ENCODE measurements at regions not wholly inside any gene's neighbourhood (a gene's known extent, or its start where the extent isn't known, plus 50 kb on each side); places are given as distances from the start of the nearest gene placed in this dataset.
"Not testable (repeated sequence)": the region's sequence is repeated elsewhere in the genome, so short reads cannot be mapped to it uniquely, and the experiment has no call there.

DNA sequence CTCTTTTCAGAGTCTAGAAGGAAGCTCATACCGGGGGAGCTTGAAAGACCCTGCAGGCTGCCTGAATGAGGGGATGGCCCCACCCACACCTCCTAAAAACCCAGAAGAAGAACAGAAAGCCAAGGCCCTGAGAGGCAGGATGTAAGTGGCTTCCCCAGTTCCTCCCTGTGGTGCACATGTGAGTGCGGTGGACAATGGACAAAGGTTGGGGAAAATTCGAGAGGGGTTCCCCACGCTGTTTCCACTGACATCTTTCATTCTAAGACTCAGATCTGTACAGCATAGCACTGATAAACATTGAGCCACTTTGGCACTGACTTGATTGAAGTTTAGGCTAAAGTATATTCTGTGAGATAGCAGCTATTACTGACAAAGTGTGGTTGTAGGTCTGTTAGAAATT lies 79.5 kb upstream of the UMPS start:
- DNase-seq: no peak

DNA sequence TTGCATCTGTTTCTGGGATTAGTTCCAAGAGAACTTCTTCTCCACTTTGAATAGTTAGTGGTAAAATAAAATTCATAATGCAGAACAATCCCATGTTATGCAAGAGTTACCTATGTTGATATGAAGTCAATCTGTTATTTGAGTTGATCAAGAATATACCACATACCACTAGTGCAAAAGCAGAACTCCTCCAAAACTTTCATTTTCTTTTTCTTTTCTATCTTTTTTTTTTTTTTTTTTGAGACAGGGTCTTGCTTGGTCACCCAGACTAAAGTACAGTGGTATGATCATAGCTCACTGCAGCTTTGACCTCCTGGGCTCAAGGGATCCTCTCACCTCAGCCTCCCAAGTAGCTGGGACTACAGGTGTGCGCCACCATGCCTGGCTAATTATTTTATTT lies 78.8 kb upstream of the UMPS start:
- DNase-seq: not testable (repeated sequence)

DNA sequence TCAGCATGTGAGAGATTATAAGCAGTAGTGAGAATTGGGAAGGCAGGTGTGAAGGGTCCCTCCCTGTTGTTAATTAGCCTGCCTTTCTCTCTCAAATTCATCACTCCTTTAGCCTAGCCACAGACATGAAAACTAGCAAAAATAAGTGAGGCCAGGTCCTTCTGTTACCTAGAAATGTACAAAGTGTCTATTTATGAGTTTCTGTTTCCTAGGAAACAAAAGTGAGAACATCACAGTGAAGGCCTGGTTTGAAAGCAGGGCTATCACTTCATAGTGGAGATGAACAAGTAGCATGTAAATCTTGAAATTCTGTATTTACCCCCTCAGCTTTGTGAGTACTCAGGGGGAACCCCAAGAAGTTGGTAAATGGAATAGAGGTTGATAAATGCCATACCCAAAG lies 78.2 kb upstream of the UMPS start:
- no peak for DNase-seq

DNA sequence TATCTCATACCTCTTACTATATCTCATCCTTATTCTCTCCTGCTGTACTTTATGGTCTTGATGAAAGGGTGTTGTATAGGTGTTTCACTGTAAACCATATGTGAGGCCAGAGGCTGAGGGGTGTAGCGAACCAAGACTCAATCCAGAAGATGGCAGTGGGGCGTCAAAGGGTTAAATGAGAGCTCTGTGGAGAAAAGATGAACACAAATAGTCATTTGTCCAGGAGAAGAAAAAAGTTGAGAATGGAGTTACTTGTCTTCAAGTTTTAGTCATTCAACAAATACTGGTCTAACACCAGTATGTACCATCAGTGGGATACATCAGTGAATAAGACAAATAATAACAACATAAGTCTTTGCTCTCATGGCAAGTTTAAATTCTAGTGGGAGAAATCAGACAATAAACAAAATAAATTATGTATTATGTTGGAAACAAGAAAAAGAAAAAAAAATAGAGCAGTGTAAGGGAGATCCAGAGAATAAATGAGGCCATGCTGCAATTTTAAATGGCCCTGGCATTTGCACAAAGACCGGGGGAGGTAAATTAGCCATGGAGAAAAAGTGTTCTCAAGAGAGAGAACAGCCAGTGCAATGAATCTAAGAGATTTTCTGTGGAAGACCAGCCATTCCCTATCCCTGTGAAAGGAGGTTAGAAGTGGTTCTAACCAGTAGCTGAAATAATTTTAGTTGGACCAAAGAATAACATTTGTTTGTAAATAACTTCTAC lies 77.0 kb upstream of the UMPS start:
- DNase-seq: no peak

DNA sequence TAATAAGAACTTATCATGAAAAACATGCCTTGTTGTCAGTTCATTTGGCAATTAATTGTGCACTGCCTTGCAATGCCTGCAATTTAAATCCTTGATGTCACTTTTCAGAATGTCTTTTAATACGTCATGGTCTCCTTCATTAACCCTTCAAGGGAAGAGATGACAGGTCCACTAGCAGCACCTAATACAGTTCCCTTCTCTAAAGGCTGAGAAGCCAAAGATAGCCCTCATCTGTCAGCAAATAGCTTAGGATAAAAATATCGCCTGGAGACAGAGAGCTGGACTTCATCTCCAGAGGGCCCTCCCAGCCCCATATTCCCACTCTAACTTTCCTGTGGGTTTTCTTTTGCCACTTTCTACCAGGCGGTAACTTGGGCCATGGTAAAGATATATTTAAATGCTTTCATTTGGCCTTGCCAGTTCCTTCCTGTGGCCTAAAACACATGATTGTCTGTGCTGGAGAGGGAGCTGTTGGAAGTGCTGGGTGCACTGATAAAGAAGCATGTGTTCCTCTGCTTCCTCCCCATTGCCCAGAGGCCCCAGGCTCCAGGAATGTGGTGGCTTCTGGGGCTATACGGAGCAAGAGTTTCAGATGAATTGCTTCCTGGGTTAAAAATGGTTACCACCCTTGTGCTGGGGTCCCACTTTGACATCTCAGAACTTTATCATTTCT lies 76.3 kb upstream of the UMPS start:
- no peak for DNase-seq

DNA sequence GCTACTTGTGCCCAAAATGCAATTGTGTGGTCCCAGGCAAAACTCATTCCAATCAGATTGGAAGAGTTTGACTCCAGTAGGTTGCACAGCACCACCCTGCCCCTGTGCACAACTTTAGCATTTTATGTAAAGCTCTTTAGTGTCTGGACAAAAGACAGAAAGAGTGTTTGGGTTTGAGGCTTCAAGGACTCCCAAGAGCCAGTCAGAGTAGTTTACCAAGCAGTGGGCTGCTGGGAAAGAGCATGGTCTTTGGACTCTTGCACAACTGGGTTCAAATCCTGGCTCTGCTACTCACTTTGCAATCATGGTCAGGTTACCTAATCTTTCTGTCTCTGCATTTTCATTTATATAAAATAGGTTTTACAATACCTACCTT lies 75.8 kb upstream of the UMPS start:
- no peak for DNase-seq

DNA sequence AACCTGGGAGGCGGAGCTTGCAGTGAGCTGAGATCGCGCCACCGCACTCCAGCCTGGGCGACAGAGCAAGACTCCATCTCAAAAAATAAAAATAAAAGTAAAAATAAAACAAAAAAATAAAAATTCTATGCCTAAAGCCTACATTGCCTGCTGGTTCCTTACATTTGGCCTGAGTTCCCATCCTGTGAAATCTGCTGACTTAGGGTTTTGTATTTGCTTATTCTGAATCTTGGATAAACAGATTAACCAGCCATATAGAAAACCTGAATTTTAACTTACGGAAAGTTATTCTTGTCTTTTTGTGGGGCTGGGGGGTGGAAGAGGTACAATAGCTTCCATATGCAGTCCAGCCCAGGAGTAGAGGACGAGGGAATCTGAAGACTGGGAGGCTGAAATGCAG lies 73.7 kb upstream of the UMPS start:
- DNase-seq: no peak

DNA sequence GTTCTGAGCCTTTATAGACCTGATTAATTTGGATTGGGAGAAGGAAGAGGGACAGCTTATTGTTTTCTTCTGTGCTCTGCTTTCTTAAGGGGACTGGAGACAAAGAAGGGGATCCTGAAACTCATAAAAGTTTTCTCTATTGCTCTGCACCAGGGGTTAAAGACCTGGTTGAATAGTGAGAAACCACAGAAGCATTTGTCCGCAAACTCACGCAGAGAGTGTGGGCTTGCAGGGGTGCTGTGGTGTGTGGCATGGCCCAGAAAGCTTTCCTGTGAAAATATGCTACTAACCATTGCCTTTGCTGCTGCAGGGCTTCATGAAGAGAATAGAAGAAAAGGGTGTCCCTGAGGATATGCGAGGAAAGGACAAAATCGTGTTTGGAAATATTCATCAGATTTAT lies 73.1 kb upstream of the UMPS start:
- DNase-seq: no peak

DNA sequence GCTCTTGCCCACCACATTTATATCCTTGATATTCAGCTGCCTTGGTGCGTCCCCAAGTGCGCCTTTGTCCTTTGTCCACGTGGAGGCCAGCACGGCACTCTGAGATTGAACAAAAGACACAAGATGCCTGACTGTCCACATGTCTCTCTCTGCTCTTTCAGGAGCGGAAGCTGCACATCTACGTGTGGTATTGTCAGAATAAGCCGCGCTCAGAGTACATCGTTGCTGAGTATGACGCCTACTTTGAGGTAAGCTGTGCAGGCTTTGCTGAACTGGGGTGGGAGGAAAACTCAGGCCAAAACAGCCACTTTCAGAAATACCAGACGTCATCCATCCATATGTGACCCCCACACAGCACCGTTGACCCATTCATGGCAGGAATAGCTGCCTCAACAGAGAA lies 72.0 kb upstream of the UMPS start:
- DNase-seq: no peak

DNA sequence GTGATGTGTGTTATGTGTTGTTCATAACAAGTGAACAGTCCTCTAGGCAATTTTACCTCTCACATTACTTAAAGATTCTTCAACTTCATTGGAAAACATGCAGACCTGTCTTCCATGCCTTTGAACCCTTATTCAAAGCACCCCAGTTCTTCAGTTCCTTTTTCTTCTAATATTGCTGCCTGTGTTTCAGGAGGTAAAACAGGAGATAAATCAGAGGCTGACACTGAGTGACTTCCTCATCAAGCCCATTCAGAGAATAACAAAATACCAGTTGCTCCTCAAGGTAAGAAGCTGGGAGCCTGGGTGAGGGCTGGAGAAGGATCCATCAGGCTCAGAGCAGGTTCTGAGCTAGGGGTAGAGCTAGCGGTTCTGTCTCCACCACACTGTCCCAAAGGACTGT lies 71.1 kb upstream of the UMPS start:
- DNase-seq: no peak

DNA sequence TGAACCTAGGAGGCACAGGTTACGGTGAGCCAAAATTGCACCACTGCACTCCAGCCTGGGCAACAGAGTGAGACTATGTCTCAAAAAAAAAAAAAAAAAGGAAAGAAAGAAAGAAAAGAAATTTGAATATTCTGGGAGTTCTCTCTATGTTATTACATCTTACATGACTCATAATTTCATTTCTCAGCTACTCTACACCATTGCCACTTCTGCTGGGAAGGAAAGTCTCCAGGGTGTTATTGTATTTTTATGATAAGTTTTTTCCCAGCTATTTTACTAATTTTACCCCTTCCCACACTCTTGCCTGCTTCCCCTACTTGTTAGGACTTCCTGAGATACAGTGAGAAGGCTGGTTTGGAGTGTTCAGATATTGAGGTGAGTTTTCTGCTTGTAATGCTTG lies 69.7 kb upstream of the UMPS start:
- no peak for DNase-seq

DNA sequence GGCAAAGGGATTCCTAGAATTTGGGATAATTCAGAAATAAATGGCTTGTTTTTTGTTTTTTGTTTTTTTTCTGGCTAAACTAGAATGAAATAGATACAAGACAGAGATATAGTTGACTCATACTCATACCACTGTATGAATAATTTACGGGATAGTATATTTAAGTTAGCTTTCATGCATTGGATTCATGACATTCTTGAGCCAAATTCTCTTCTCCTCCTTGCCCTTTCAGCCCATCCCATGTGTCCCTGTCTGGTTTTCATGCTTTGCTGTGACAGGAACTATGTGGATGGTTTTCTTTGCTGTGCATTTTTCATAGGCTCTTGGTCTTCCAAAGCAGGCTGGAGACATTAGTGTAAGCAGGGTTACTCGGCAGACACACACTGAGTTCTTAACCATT lies 66.6 kb upstream of the UMPS start:
- no peak for DNase-seq

DNA sequence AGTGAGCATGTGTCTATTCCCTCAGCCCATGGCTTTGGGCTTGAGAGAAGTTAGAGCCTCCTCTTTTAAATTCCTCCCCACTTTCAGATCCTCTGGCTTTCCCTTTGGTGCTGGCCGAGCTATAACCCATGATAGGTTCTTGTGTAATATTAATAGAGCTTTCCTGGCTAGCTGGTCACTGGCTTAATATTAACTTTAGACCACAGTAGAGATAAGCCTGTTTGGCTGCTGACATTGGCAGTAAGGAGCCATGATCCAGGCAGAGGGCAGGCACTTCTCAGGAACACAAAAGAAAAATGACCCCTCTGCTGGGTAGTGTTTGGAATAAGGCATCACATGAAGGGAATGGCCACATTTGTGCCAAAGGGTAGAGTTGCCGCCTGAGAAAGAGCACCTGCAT lies 65.4 kb upstream of the UMPS start:
- no peak for DNase-seq

DNA sequence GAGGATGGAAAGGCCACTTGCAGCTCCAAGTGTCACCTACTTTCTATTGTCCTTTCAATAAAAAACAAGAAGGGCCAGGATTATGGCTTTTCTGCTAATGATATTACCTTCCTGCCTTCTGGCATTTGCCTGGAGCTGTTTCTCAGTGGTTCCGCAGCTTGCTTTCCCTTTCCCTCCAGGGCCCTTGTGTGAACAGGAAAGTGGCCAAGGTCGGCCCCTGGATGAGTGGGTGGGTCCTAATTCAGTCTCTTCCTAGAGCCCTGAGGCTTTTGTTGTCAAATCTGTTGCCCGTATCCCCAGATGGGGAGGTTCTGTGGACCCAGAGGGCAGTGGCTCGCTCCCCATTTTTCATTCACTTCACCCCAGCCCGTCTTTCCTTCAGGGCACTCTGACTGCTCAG lies 64.2 kb upstream of the UMPS start:
- DNase-seq: no peak

DNA sequence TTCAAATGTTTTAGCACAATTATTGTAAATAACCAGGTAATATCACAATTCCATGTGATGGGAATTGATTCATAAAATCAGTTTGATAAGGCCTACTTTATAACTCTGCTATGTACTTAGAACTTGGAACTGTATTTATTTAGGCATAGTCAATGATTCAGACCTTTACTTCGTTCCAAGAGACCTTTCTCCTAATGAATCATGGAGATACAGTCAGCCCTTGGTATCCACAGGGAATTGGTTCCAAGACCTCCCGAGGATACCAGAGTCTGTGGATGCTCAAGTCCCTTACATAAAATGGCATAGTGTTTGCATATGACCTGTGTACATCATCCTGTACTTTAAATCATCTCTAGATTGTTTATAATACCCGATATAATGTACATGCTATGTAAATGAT lies 60.8 kb upstream of the UMPS start:
- DNase-seq: no peak

DNA sequence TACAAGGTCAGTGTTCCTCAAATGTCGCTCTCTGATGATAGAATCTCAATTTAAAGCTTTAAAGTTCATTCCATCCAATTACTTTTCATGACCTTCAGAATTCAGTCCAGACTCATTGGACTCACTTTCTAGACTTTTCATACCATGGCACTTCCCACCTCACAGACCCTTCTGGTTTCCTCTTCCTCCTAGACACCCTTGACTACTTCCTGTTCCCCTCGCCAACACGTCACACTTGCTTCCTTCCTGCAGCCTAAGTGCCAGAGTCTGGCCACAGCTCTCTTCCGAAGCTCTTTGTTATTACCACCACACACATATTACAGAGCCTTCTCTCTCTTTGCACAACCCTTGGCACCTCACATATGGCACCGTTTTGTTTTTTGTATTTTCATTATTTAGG lies 59.1 kb upstream of the UMPS start:
- no peak for DNase-seq

DNA sequence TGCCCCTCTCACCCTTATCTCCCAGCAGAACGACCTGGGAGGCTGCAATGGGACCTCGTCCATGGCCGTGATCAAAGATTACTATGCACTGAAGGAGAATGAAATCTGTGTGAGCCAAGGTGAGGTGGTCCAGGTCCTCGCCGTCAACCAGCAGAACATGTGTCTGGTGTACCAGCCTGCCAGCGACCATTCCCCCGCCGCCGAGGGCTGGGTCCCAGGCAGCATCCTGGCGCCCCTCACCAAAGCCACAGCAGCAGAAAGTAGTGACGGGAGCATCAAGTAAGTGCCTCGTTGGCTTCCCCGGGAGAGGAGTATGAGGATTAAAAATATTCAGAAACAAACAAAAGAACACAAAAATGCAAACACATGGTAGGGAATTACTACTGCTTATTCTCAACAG lies 55.9 kb upstream of the UMPS start:
- no peak for DNase-seq

DNA sequence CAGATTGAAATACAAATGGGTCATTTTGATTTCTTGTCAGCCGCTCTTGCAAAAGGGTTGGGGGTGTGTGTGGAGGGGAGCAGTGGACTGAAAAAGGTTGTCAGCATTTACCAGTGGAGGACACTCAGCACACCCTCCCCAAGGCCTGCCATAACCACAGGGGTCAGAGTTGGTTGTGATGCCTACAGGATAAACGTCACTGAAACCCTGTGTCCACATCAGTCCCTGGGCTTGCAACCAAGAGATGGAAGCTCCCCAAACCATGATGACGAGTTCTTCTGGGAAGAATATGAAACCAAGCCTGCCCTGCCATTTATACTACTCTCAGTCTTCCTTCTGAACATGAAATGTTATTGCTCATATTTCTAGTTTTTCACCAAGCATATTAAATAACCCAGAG lies 54.0 kb upstream of the UMPS start:
- no peak for DNase-seq

DNA sequence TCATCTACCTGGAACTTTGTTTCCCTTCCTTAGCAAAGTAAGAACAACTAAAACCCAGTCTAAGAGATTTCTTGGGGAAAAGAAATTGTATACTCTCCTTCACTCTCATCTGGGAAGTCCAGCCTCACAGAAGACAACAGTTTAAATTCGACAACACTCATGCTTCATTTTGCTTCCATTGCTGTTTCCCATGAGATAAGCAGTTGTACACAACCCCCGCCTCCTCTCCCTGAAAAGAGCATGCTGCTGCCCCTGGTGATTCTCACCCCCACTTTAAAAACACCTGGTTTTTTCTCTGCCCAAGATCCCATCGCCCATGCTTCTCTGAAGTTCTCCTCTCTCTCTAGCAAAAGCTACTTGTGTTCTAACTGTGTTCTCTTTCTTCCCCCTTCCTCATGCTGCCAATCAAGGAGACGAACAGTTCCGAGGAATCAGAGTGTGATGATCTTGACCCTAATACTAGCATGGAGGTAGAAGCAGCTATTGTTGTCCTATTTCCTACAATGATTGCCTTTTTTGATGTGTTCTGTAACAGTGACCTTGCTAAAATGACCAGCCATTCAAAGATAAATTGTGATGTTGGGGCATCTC lies 51.1 kb upstream of the UMPS start:
- no peak for DNase-seq

All from eye (tissue), 1 donor.